H1 (cell line): ENCODE measurements at regions not wholly inside any gene's neighbourhood (a gene's known extent, or its start where the extent isn't known, plus 50 kb on each side); places are given as distances from the start of the nearest gene placed in this dataset.
"Not testable (repeated sequence)": the region's sequence is repeated elsewhere in the genome, so short reads cannot be mapped to it uniquely, and the experiment has no call there.

Source experiments
- CTCF ChIA-PET: fragments of 300-600 bp; sonication (Branson Sonifier 250); formaldehyde crosslinking; loops from one replicate; lab custom pipeline; 2021; ENCODE audit not compliant: partially characterized antibody; lab: Charles Lee
- POLR2A ChIA-PET: fragments of 300-600 bp; sonication (Branson Sonifier 250); formaldehyde crosslinking; loops from one replicate; lab custom pipeline; 2021; ENCODE audit warnings: inconsistent platforms; ENCODE audit not compliant: partially characterized antibody; lab: Charles Lee
- DNase-seq, 2 experiments: peaks; one replicate each; pipeline versions ENCODE4 v3.0.0 to v3.0.0-alpha.2; 2010 to 2022; ENCODE audit warnings: low spot score in 2 of 2, low read depth in 1 of 2, mixed read lengths in 1 of 2
- FAIRE-seq: peaks from 2 replicates; lab custom pipeline; 2011; peaks lifted over from hg19 to GRCh38; lab: Jason Lieb, UNC
- H2AFZ ChIP-seq: 2 replicates; pipeline ENCODE4 v1.8.1; 2012; ENCODE audit warnings: low read length, inconsistent platforms
- H2AK5ac ChIP-seq: 2 replicates; pipeline ENCODE4 v1.6.1; 2013; ENCODE audit warnings: low read depth, low read length
- H2BK120ac ChIP-seq: replicated peaks from 2 replicates; pipeline ENCODE3; 2013; ENCODE audit warnings: low read depth, low read length, inconsistent platforms
- H2BK12ac ChIP-seq: 2 replicates; pipeline ENCODE4 v1.6.1; 2013; ENCODE audit warnings: low read depth, low read length
- H2BK15ac ChIP-seq: 2 replicates; pipeline ENCODE4 v1.6.1; 2013; ENCODE audit warnings: low read length
- H2BK20ac ChIP-seq: 2 replicates; pipeline ENCODE4 v1.6.1; 2013; ENCODE audit warnings: low read length
- H2BK5ac ChIP-seq: 2 replicates; pipeline ENCODE4 v1.6.1; 2013; ENCODE audit warnings: low read depth, low read length
- H3K14ac ChIP-seq: 2 replicates; pipeline ENCODE4 v1.6.1; 2013; ENCODE audit warnings: inconsistent platforms; ENCODE audit not compliant: insufficient read length
- H3K18ac ChIP-seq: 2 replicates; pipeline ENCODE4 v1.6.1; 2013; ENCODE audit warnings: low read length; ENCODE audit errors: extremely low read depth
- H3K23ac ChIP-seq: 2 replicates; pipeline ENCODE4 v1.6.1; 2013; ENCODE audit warnings: inconsistent platforms; ENCODE audit not compliant: insufficient read length
- H3K23me2 ChIP-seq: 2 replicates; pipeline ENCODE4 v1.6.1; 2013; ENCODE audit warnings: low read depth, low read length
- H3K27ac ChIP-seq: 2 replicates; pipeline ENCODE4 v1.6.1; 2011; ENCODE audit warnings: low read depth, low read length, inconsistent platforms
- H3K27me3 ChIP-seq, 4 experiments: replicated peaks in 1 of 4; 1 replicate in 1 of 4; 2 replicates in 3 of 4; pipeline versions ENCODE4 v1.6.1 to v1.8.1; 2011 to 2013; ENCODE audit warnings: low read length in 3 of 4, mild to moderate bottlenecking in 3 of 4, inconsistent platforms in 2 of 4, mixed read lengths in 2 of 4, moderate library complexity in 1 of 4; ENCODE audit not compliant: control insufficient read depth in 3 of 4, insufficient read depth in 3 of 4; ENCODE audit errors: extremely low read depth in 1 of 4
- H3K36me3 ChIP-seq, 4 experiments: 2 replicates each; pipeline versions ENCODE4 v1.6.1 to v1.8.1; 2011 to 2013; ENCODE audit warnings: mild to moderate bottlenecking in 4 of 4, low read length in 3 of 4, moderate library complexity in 2 of 4, control low read depth in 1 of 4, inconsistent platforms in 1 of 4; ENCODE audit not compliant: insufficient read depth in 4 of 4, control insufficient read depth in 2 of 4
- H3K4ac ChIP-seq: replicated peaks from 2 replicates; pipeline ENCODE3; 2013; ENCODE audit warnings: low read length, low read depth, mixed read lengths, inconsistent platforms; ENCODE audit not compliant: insufficient read length
- H3K4me1 ChIP-seq, 4 experiments: replicated peaks in 1 of 4; 1 replicate in 1 of 4; 2 replicates in 3 of 4; pipeline versions ENCODE4 v1.6.1 to v1.8.1; 2011 to 2013; ENCODE audit warnings: low read length in 3 of 4, inconsistent platforms in 2 of 4, mixed read lengths in 1 of 4; ENCODE audit not compliant: insufficient read depth in 4 of 4, control insufficient read depth in 3 of 4
- H3K4me2 ChIP-seq, 2 experiments: 2 replicates each; pipeline versions ENCODE4 v1.6.1 to v1.8.1; 2011 to 2013; ENCODE audit warnings: low read depth in 2 of 2, low read length in 2 of 2, control low read depth in 1 of 2, inconsistent platforms in 1 of 2, mild to moderate bottlenecking in 1 of 2; ENCODE audit not compliant: insufficient read depth in 1 of 2
- H3K4me3 ChIP-seq, 4 experiments: fragments of 200-600, 300-600 bp in 1 of 4; sonication (generic), shearing (Covaris generic), sonication (Bioruptor Twin) in 1 of 4; 2 replicates each; pipeline versions ENCODE4 v1.5.1 to v1.8.1; 2011 to 2016; ENCODE audit warnings: low read length in 4 of 4, low read depth in 3 of 4, control low read depth in 2 of 4, inconsistent platforms in 2 of 4, mild to moderate bottlenecking in 2 of 4, mixed read lengths in 1 of 4, moderate library complexity in 1 of 4; ENCODE audit not compliant: insufficient read depth in 2 of 4; ENCODE audit errors: extremely low read depth in 1 of 4
- H3K56ac ChIP-seq: replicated peaks from 2 replicates; pipeline ENCODE3; 2013; ENCODE audit warnings: low read depth, mild to moderate bottlenecking, mixed read lengths, low read length, inconsistent platforms; ENCODE audit not compliant: insufficient read length
- H3K79me1 ChIP-seq: 2 replicates; pipeline ENCODE4 v1.6.1; 2013; ENCODE audit warnings: low read depth, low read length, control low read depth
- H3K79me2 ChIP-seq, 2 experiments: 2 replicates each; pipeline versions ENCODE4 v1.6.1 to v1.8.1; 2012 to 2013; ENCODE audit warnings: low read length in 2 of 2, mild to moderate bottlenecking in 2 of 2, inconsistent platforms in 1 of 2; ENCODE audit not compliant: insufficient read depth in 2 of 2, control insufficient read depth in 1 of 2
- H3K9ac ChIP-seq, 4 experiments: replicated peaks in 1 of 4; 1 replicate in 1 of 4; 2 replicates in 3 of 4; pipeline versions ENCODE4 v1.6.1 to v1.8.1; 2011 to 2013; ENCODE audit warnings: low read depth in 3 of 4, low read length in 3 of 4, control low read depth in 2 of 4, mild to moderate bottlenecking in 2 of 4, moderate library complexity in 2 of 4, inconsistent platforms in 1 of 4; ENCODE audit errors: extremely low read depth in 1 of 4
- H3K9me3 ChIP-seq, 2 experiments: 2 replicates each; pipeline versions ENCODE4 v1.6.1 to v1.8.1; 2012 to 2013; ENCODE audit warnings: mild to moderate bottlenecking in 2 of 2, moderate library complexity in 2 of 2, control low read depth in 1 of 2, inconsistent platforms in 1 of 2, low read depth in 1 of 2, low read length in 1 of 2, mixed read lengths in 1 of 2; ENCODE audit not compliant: insufficient read depth in 2 of 2
- H4K20me1 ChIP-seq, 2 experiments: replicated peaks in 1 of 2; 2 replicates each; pipeline versions ENCODE3 to v1.8.1; 2011 to 2013; ENCODE audit warnings: inconsistent platforms in 2 of 2, low read length in 2 of 2, mild to moderate bottlenecking in 1 of 2; ENCODE audit not compliant: insufficient read depth in 2 of 2, control insufficient read depth in 1 of 2
- H4K5ac ChIP-seq: 2 replicates; pipeline ENCODE4 v1.6.1; 2013; ENCODE audit warnings: low read length, low read depth, mixed read lengths, inconsistent platforms; ENCODE audit not compliant: insufficient read length
- H4K8ac ChIP-seq: 2 replicates; pipeline ENCODE4 v1.8.0; 2013; ENCODE audit warnings: mild to moderate bottlenecking, moderate library complexity, low read length, inconsistent platforms; ENCODE audit not compliant: insufficient read depth; ENCODE audit errors: extremely low read depth
- H4K91ac ChIP-seq: replicated peaks from 2 replicates; pipeline ENCODE3; 2013; ENCODE audit warnings: low read length, mixed read lengths, inconsistent platforms; ENCODE audit not compliant: insufficient read length
- WGBS, 2 experiments: shearing (Covaris generic) in 1 of 2; methylation state at CpG; one replicate each; pipeline versions ENCODE4 v1.1.6 to v1.1.7; 2013 to 2015; ENCODE audit warnings: low lambda C conversion rate in 2 of 2, mixed read lengths in 2 of 2, inconsistent platforms in 1 of 2, low coverage in 1 of 2, missing lambda C conversion rate in 1 of 2; ENCODE audit not compliant: insufficient replicate concordance in 2 of 2, insufficient coverage in 1 of 2, insufficient read length in 1 of 2; ENCODE audit errors: extremely low coverage in 1 of 2, missing lambda C conversion rate in 1 of 2; 5-methylcytosine and 5-hydroxymethylcytosine counted together

GRCh38 chr10:4597898-4598297 lies 228.1 kb upstream of the AKR1E2 start:
- H3K36me3 ChIP-seq, H4K20me1 ChIP-seq, POLR2A ChIA-PET, H2BK15ac ChIP-seq, H4K5ac ChIP-seq, H3K23me2 ChIP-seq, H3K79me1 ChIP-seq, DNase-seq, CTCF ChIA-PET, H3K4ac ChIP-seq, H3K4me3 ChIP-seq, H2AK5ac ChIP-seq, H3K4me1 ChIP-seq, H2BK12ac ChIP-seq, H3K9ac ChIP-seq, H2BK5ac ChIP-seq, H3K23ac ChIP-seq, H3K79me2 ChIP-seq, H2BK20ac ChIP-seq, H3K4me2 ChIP-seq, H3K9me3 ChIP-seq, H3K18ac ChIP-seq, H4K8ac ChIP-seq, H3K56ac ChIP-seq, H4K91ac ChIP-seq, H3K27me3 ChIP-seq, H3K27ac ChIP-seq, H2BK120ac ChIP-seq, H2AFZ ChIP-seq, FAIRE-seq, H3K14ac ChIP-seq: not testable (repeated sequence)
- WGBS, 2 experiments = no CpG with 5 or more reads among the region's 2 CpGs
